K562 (cell line): ENCODE measurements at regions not wholly inside any gene's neighbourhood (a gene's known extent, or its start where the extent isn't known, plus 50 kb on each side); places are given as distances from the start of the nearest gene placed in this dataset.

Experiments
- ATF2 ChIP-seq: sonication (generic); formaldehyde crosslinking; IDR thresholded peaks from 2 replicates; pipeline ENCODE4 v1.8.1; 2022; ENCODE audit warnings: missing genetic modification reagents
- BHLHE40 ChIP-seq: IDR thresholded peaks from 2 replicates; pipeline ENCODE4 v1.6.1; 2011; ENCODE audit warnings: low read length, improper control_type of control experiment
- DLX4 ChIP-seq: fragments of 250-450 bp; sonication (Bioruptor Pico); IDR thresholded peaks from 2 replicates; pipeline ENCODE4 v1.6.1; 2021; ENCODE audit warnings: mild to moderate bottlenecking
- E2F6 ChIP-seq, 2 experiments: IDR thresholded peaks; 2 replicates each; pipeline ENCODE4 v1.6.1; 2011; ENCODE audit warnings: borderline replicate concordance in 1 of 2, control low read depth in 1 of 2, low read depth in 1 of 2, low read length in 1 of 2, mild to moderate bottlenecking in 1 of 2, mixed read lengths in 1 of 2, moderate library complexity in 1 of 2; ENCODE audit not compliant: insufficient read depth in 1 of 2, insufficient read length in 1 of 2, poor library complexity in 1 of 2, severe bottlenecking in 1 of 2; ENCODE audit errors: extremely low read depth in 1 of 2
- HNRNPL ChIP-seq: fragments of 200-400 bp; formaldehyde crosslinking; IDR thresholded peaks from 2 replicates; pipeline ENCODE4 v1.6.1; 2017; ENCODE audit warnings: low read depth, mild to moderate bottlenecking, low read length
- LARP7 ChIP-seq: fragments of 450-650 bp; IDR thresholded peaks from 2 replicates; pipeline ENCODE4 v1.6.1; 2016
- NCOA6 ChIP-seq: fragments of 450-650 bp; IDR thresholded peaks from 2 replicates; pipeline ENCODE4 v1.6.1; 2017; ENCODE audit warnings: mild to moderate bottlenecking
- NR3C1 ChIP-seq: sonication (generic); formaldehyde crosslinking; IDR thresholded peaks from 2 replicates; pipeline ENCODE4 v1.8.1; 2022; ENCODE audit warnings: missing genetic modification reagents
- PATZ1 ChIP-seq: fragments of 250-450 bp; sonication (Bioruptor Pico); IDR thresholded peaks from 2 replicates; pipeline ENCODE4 v1.5.0; 2020; ENCODE audit warnings: mild to moderate bottlenecking, borderline replicate concordance
- RBM14 ChIP-seq: fragments of 200-400 bp; formaldehyde crosslinking; IDR thresholded peaks from 2 replicates; pipeline ENCODE4 v1.6.1; 2018; ENCODE audit warnings: low read depth, mild to moderate bottlenecking, low read length, moderate library complexity, borderline replicate concordance; ENCODE audit not compliant: insufficient read depth
- STAT6 ChIP-seq: sonication (generic); formaldehyde crosslinking; IDR thresholded peaks from 2 replicates; pipeline ENCODE4 v1.8.1; 2023; ENCODE audit warnings: mild to moderate bottlenecking, missing genetic modification reagents
- ZNF12 ChIP-seq: sonication (generic); formaldehyde crosslinking; IDR thresholded peaks from 2 replicates; pipeline ENCODE4 v1.4.0; 2020; ENCODE audit warnings: mild to moderate bottlenecking, missing genetic modification reagents
- ZNF347 ChIP-seq: fragments of 450-650 bp; formaldehyde crosslinking; IDR thresholded peaks from 2 replicates; pipeline ENCODE4 v1.4.0; 2020; ENCODE audit warnings: low read depth, mild to moderate bottlenecking, moderate library complexity
- ZNF584 ChIP-seq: fragments of 200-800 bp; sonication (Bioruptor generic); IDR thresholded peaks from 2 replicates; pipeline ENCODE4 v1.6.1; 2016; ENCODE audit warnings: low read depth, mild to moderate bottlenecking, missing genetic modification characterization, missing compliant biosample characterization
- ZNF740 ChIP-seq, 3 experiments: fragments of 200-800 bp in 1 of 3; sonication (Bioruptor generic) in 1 of 3; sonication (generic) in 1 of 3; formaldehyde crosslinking in 1 of 3; IDR thresholded peaks; 2 replicates each; pipeline versions ENCODE4 v1.6.1 to v1.8.0; 2016 to 2022; ENCODE audit warnings: mild to moderate bottlenecking in 2 of 3, missing compliant biosample characterization in 2 of 3, missing genetic modification characterization in 2 of 3, missing genetic modification reagents in 1 of 3
- ZNF79 ChIP-seq: fragments of 250-450 bp; sonication (Bioruptor Pico); IDR thresholded peaks from 2 replicates; pipeline ENCODE4 v1.4.0; 2020; ENCODE audit warnings: low read depth, mild to moderate bottlenecking, moderate library complexity

GRCh38 chrX:73943693-73944562, 91.4 kb upstream of the XIST start (continued):
- TF ChIP-seq E2F6 (IDR thresholded peaks at IDR 0.05; ENCODE audit: borderline replicate concordance in 1 of 2, extremely low read depth in 1 of 2, insufficient read depth in 1 of 2, insufficient read length in 1 of 2, low read depth in 1 of 2, low read length in 1 of 2, poor library complexity in 1 of 2, severe bottlenecking in 1 of 2): peak; percentile 28 to 48
- TF ChIP-seq DLX4 (CRISPR knock-in tag): no peak
- peak; percentile 93 for TF ChIP-seq LARP7
- TF ChIP-seq HNRNPL: peak; percentile 71; the same call in 1 of the 2 replicates
- 0 out of 2 replicates have a peak, but pooled peaks have one; percentile 19 for TF ChIP-seq ZNF12 (CRISPR knock-in tag)
- TF ChIP-seq PATZ1 (CRISPR knock-in tag): no peak
- peak; percentile 65; the same call in 1 of the 2 replicates for TF ChIP-seq ZNF740 (CRISPR knock-in tag; IDR thresholded peaks at IDR 0.05)
- TF ChIP-seq ZNF740 (tag; IDR thresholded peaks at IDR 0.05): no peak
- no peak for TF ChIP-seq ZNF79 (CRISPR knock-in tag)
- TF ChIP-seq NCOA6: peak; percentile 47; the same call in 1 of the 2 replicates
- TF ChIP-seq BHLHE40: peak; percentile 51
- no peak for TF ChIP-seq RBM14
- TF ChIP-seq ZNF347 (CRISPR knock-in tag): no peak
- TF ChIP-seq STAT6 (CRISPR knock-in tag): no peak
- TF ChIP-seq ATF2 (CRISPR knock-in tag): no peak
- TF ChIP-seq ZNF584 (CRISPR knock-in tag): no peak; the same call in 1 of the 2 replicates
- no peak for TF ChIP-seq NR3C1 (CRISPR knock-in tag)
